ENCODE measurements at regions not wholly inside any gene's neighbourhood (a gene's known extent, or its start where the extent isn't known, plus 50 kb on each side); places are given as distances from the start of the nearest gene placed in this dataset.

DNA sequence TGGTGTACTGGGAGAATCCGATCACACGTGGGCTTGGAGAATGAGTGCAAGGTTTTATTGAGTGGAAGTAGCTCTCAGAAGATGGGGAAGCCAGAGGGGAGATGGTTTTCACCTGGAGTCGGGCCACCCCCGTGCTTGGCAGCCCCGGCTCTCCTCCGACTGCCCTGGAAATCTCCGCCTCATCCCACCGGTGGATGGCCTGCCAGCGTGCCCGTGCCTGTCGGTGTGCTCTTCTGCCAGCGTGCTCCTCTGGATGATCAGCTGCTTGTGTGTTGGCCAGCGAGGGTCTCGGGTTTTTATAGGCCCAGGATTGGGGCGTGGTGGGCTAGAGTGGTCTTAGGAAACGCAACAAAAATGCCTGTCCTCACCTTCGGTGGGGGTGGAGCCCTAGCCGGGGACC lies 368.0 kb downstream of the FAT4 start:
- TF ChIP-seq POLR2AphosphoS5 (IDR thresholded peaks at IDR 0.05; ENCODE audit: insufficient read depth, low read depth, low read length) (no peak), POLR2A (IDR thresholded peaks at IDR 0.05; ENCODE audit: low read depth, low read length) (no peak), EZH2 (IDR thresholded peaks at IDR 0.05; ENCODE audit: borderline replicate concordance, low read depth, low read length, severe bottlenecking) (no peak), JUN (IDR thresholded peaks at IDR 0.05; ENCODE audit: borderline replicate concordance, insufficient read depth, insufficient read length, low read depth) (no peak), MYC (IDR thresholded peaks at IDR 0.05; ENCODE audit: low read depth, low read length) (no peak)
- TF ChIP-seq, protein P1, sequence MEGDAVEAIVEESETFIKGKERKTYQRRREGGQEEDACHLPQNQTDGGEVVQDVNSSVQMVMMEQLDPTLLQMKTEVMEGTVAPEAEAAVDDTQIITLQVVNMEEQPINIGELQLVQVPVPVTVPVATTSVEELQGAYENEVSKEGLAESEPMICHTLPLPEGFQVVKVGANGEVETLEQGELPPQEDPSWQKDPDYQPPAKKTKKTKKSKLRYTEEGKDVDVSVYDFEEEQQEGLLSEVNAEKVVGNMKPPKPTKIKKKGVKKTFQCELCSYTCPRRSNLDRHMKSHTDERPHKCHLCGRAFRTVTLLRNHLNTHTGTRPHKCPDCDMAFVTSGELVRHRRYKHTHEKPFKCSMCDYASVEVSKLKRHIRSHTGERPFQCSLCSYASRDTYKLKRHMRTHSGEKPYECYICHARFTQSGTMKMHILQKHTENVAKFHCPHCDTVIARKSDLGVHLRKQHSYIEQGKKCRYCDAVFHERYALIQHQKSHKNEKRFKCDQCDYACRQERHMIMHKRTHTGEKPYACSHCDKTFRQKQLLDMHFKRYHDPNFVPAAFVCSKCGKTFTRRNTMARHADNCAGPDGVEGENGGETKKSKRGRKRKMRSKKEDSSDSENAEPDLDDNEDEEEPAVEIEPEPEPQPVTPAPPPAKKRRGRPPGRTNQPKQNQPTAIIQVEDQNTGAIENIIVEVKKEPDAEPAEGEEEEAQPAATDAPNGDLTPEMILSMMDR (IDR thresholded peaks at IDR 0.05; ENCODE audit: extremely low read depth in 1 of 2, insufficient read depth in 1 of 2, low read depth in 1 of 2, low read length in 2 of 2), result no peak
- TF ChIP-seq, protein P2, sequence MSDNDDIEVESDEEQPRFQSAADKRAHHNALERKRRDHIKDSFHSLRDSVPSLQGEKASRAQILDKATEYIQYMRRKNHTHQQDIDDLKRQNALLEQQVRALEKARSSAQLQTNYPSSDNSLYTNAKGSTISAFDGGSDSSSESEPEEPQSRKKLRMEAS (IDR thresholded peaks at IDR 0.05; ENCODE audit: insufficient read depth, insufficient read length), result no peak
